ENCODE measurements at regions not wholly inside any gene's neighbourhood (a gene's known extent, or its start where the extent isn't known, plus 50 kb on each side); places are given as distances from the start of the nearest gene placed in this dataset.
"Not testable (repeated sequence)": the region's sequence is repeated elsewhere in the genome, so short reads cannot be mapped to it uniquely, and the experiment has no call there.

- intact Hi-C loops (cut with DNase I), result no loop called here
- ATAC-seq (no peak), DNase-seq (no peak)
These were observed 92.7 kb downstream of the KIF4B start for GRCh38 chr5:155106221-155106620.

- intact Hi-C loops (cut with DNase I), result no loop called here
- DNase-seq (no peak), ATAC-seq (no peak)
These were observed 100.3 kb downstream of the KIF4B start for GRCh38 chr5:155113888-155114287.

GRCh38 chr5:155114655-155115054 lies 101.1 kb downstream of the KIF4B start:
- no peak for ATAC-seq
- intact Hi-C loops (cut with DNase I), result no loop called here

GRCh38 chr5:155116456-155117251 lies 103.1 kb downstream of the KIF4B start:
- intact Hi-C loops (cut with DNase I), result no loop called here
- ATAC-seq, result no peak

More at GRCh38 chr5:155114655-155115054, 101.1 kb downstream of the KIF4B start:
- no peak for DNase-seq

GRCh38 chr5:155125551-155126095 lies 112.1 kb downstream of the KIF4B start:
- no peak for DNase-seq
- no peak for ATAC-seq
- intact Hi-C loops (cut with DNase I), result no loop called here

More at GRCh38 chr5:155116456-155117251, 103.1 kb downstream of the KIF4B start:
- no peak for DNase-seq

GRCh38 chr5:155126573-155126972 lies 113.0 kb downstream of the KIF4B start:
- intact Hi-C loops (cut with DNase I), result no loop called here
- ATAC-seq, result peak in 1 of 2 donors; percentile 50
- DNase-seq, result no peak

GRCh38 chr5:155127552-155127951 lies 114.0 kb downstream of the KIF4B start:
- no peak for ATAC-seq

GRCh38 chr5:155128786-155129512 lies 115.4 kb downstream of the KIF4B start:
- peak in 1 of 2 donors; percentile 35 for ATAC-seq
- intact Hi-C loops (cut with DNase I), result no loop called here

More at GRCh38 chr5:155127552-155127951, 114.0 kb downstream of the KIF4B start:
- intact Hi-C loops (cut with DNase I), result no loop called here
- DNase-seq, result no peak

GRCh38 chr5:155129513-155129880 lies 115.9 kb downstream of the KIF4B start:
- ATAC-seq (no peak), DNase-seq (no peak)
- intact Hi-C loops (cut with DNase I), result no loop called here

More at GRCh38 chr5:155128786-155129512, 115.4 kb downstream of the KIF4B start:
- DNase-seq, result no peak

- ATAC-seq (no peak), DNase-seq (no peak)
- intact Hi-C loops (cut with DNase I), result no loop called here
These were observed 120.6 kb downstream of the KIF4B start for GRCh38 chr5:155134130-155134529.

- peak in 1 of 2 donors; percentile 74 for ATAC-seq
- intact Hi-C loops (cut with DNase I), result loop anchor here in 1 of 2 donors (5.0 kb wide), 1 partner anchor 164 kb away; no protein-coding TSS in a partner anchor
- DNase-seq, result no peak
These were observed 122.8 kb downstream of the KIF4B start for GRCh38 chr5:155136216-155136850.

- DNase-seq, result no peak
- intact Hi-C loops (cut with DNase I), result loop anchor here in 1 of 2 donors (2.0 to 5.0 kb wide), 2 partner anchors 165 to 591 kb away; no protein-coding TSS in a partner anchor
- ATAC-seq, result no peak
These were observed 124.1 kb downstream of the KIF4B start for GRCh38 chr5:155137683-155138082.

- ATAC-seq (no peak), DNase-seq (no peak)
- intact Hi-C loops (cut with DNase I), result no loop called here
These were observed 127.1 kb downstream of the KIF4B start for GRCh38 chr5:155140646-155141045.

GRCh38 chr5:155144956-155145355 lies 131.4 kb downstream of the KIF4B start:
- no peak for ATAC-seq
- DNase-seq, result no peak
- intact Hi-C loops (cut with DNase I), result no loop called here

GRCh38 chr5:155147222-155147621 lies 133.7 kb downstream of the KIF4B start:
- no peak for DNase-seq
- no peak for ATAC-seq
- intact Hi-C loops (cut with DNase I), result no loop called here

- ATAC-seq, result no peak
- DNase-seq, result no peak
- intact Hi-C loops (cut with DNase I), result no loop called here
These were observed 135.1 kb downstream of the KIF4B start for GRCh38 chr5:155148694-155149093.

- DNase-seq (no peak), ATAC-seq (peak in 1 of 2 donors; percentile 47)
- intact Hi-C loops (cut with DNase I), result no loop called here
These were observed 136.5 kb downstream of the KIF4B start for GRCh38 chr5:155150012-155150411.

- intact Hi-C loops (cut with DNase I), result no loop called here
- DNase-seq (no peak), ATAC-seq (peak; percentile 68 to 82)
These were observed 141.4 kb downstream of the KIF4B start for GRCh38 chr5:155154973-155155372.

- intact Hi-C loops (cut with DNase I); DNase-seq; ATAC-seq: not testable (repeated sequence)
These were observed 149.5 kb downstream of the KIF4B start for GRCh38 chr5:155163084-155163483.

Data from left cardiac atrium (tissue), 4 donors.